IPS DF 4.7 (cell line): ENCODE measurements at regions not wholly inside any gene's neighbourhood (a gene's known extent, or its start where the extent isn't known, plus 50 kb on each side); places are given as distances from the start of the nearest gene placed in this dataset.

Experiments used
- DNase-seq: peaks from one replicate; pipeline ENCODE4 v3.0.0-alpha.2; 2013; ENCODE audit warnings: low spot score; ENCODE audit errors: extremely low read depth

- no peak for DNase-seq
These were observed 454.0 kb upstream of the ROBO2 start for GRCh38 chr3:76585794-76586392.

GRCh38 chr3:76586471-76586870 is 453.4 kb upstream of the ROBO2 start:
- no peak for DNase-seq

GRCh38 chr3:76610150-76610549 is 429.7 kb upstream of the ROBO2 start:
- no peak for DNase-seq

GRCh38 chr3:76615719-76616118 is 424.2 kb upstream of the ROBO2 start:
- no peak for DNase-seq

GRCh38 chr3:76624164-76624563 is 415.7 kb upstream of the ROBO2 start:
- no peak for DNase-seq

GRCh38 chr3:76627236-76627635 is 412.7 kb upstream of the ROBO2 start:
- DNase-seq, result no peak

- no peak for DNase-seq
These were observed 408.6 kb upstream of the ROBO2 start for GRCh38 chr3:76631251-76631650.

- no peak for DNase-seq
These were observed 401.9 kb upstream of the ROBO2 start for GRCh38 chr3:76638006-76638405.

- no peak for DNase-seq
These were observed 396.1 kb upstream of the ROBO2 start for GRCh38 chr3:76643623-76644304.

- DNase-seq, result no peak
These were observed 395.6 kb upstream of the ROBO2 start for GRCh38 chr3:76644305-76644675.

GRCh38 chr3:76645724-76646123 is 394.2 kb upstream of the ROBO2 start:
- DNase-seq, result no peak

GRCh38 chr3:76646921-76647562 is 392.9 kb upstream of the ROBO2 start:
- DNase-seq, result no peak

- no peak for DNase-seq
These were observed 388.1 kb upstream of the ROBO2 start for GRCh38 chr3:76651784-76652183.

- DNase-seq, result no peak
These were observed 387.4 kb upstream of the ROBO2 start for GRCh38 chr3:76652524-76652923.

- DNase-seq, result no peak
These were observed 386.2 kb upstream of the ROBO2 start for GRCh38 chr3:76653640-76654251.

GRCh38 chr3:76656531-76657070 is 383.3 kb upstream of the ROBO2 start:
- no peak for DNase-seq

GRCh38 chr3:76657909-76658308 is 382.0 kb upstream of the ROBO2 start:
- no peak for DNase-seq

GRCh38 chr3:76661527-76662250 is 378.2 kb upstream of the ROBO2 start:
- DNase-seq, result peak; percentile 84

- no peak for DNase-seq
These were observed 375.1 kb upstream of the ROBO2 start for GRCh38 chr3:76664816-76665215.

GRCh38 chr3:76668653-76669052 is 371.2 kb upstream of the ROBO2 start:
- DNase-seq, result no peak

- DNase-seq, result no peak
These were observed 370.6 kb upstream of the ROBO2 start for GRCh38 chr3:76669322-76669721.

GRCh38 chr3:76673171-76673570 is 366.7 kb upstream of the ROBO2 start:
- DNase-seq, result no peak
